Endothelial cell (in vitro differentiated cells): ENCODE measurements at regions not wholly inside any gene's neighbourhood (a gene's known extent, or its start where the extent isn't known, plus 50 kb on each side); places are given as distances from the start of the nearest gene placed in this dataset.

Experiments used
- DNase-seq: peaks from one replicate; pipeline ENCODE4 v3.0.0; 2021; ENCODE audit warnings: low spot score
- H3K27ac Mint-ChIP-seq: one replicate; pipeline ENCODE4 v1.8.0; 2021; ENCODE audit warnings: mixed read lengths, inconsistent platforms; ENCODE audit not compliant: unreplicated experiment
- H3K27me3 Mint-ChIP-seq: one replicate; pipeline ENCODE4 v1.8.0; 2021; ENCODE audit warnings: mild to moderate bottlenecking, moderate library complexity, mixed read lengths, inconsistent platforms; ENCODE audit not compliant: unreplicated experiment
- H3K36me3 Mint-ChIP-seq: one replicate; pipeline ENCODE4 v1.8.0; 2021; ENCODE audit warnings: mild to moderate bottlenecking, low read depth, mixed read lengths, inconsistent platforms; ENCODE audit not compliant: unreplicated experiment
- H3K4me1 Mint-ChIP-seq: one replicate; pipeline ENCODE4 v1.8.0; 2021; ENCODE audit warnings: mild to moderate bottlenecking, mixed read lengths, inconsistent platforms; ENCODE audit not compliant: unreplicated experiment
- H3K4me3 Mint-ChIP-seq: one replicate; pipeline ENCODE4 v1.8.0; 2021; ENCODE audit warnings: mild to moderate bottlenecking, mixed read lengths, inconsistent platforms; ENCODE audit not compliant: unreplicated experiment
- H3K9me3 Mint-ChIP-seq: one replicate; pipeline ENCODE4 v1.8.0; 2021; ENCODE audit warnings: mixed read lengths, inconsistent platforms; ENCODE audit not compliant: unreplicated experiment
- TF ChIP-seq, protein P1 (sequence below): fragments of 200-600 bp; sonication (generic); IDR thresholded peaks from one replicate; pipeline ENCODE4 v1.5.0; 2021; ENCODE audit warnings: antibody characterized with exemption; ENCODE audit not compliant: unreplicated experiment

DNA sequence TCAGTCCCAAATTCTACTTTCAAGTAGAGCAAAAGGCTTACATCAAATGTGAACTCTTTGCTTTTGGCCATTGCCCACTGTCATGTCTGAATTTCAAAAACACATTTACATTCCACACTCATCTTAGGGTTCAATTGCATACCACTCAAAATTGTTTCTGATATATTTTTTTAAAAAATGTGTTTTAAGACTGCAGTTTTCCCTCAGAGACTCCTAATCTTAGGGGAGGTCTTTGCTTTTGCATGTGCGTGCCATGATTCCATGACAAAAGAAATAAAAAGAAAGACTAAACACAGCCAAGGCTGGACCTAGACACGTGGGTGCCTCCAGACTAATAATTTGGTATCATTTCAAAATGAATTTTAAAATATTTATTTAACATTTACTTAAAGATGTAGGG is 396.8 kb upstream of the RASGRP1 start:
- no peaks in the 10 kb centered on the region for H3K9me3 Mint-ChIP-seq
- TF ChIP-seq, protein P1, sequence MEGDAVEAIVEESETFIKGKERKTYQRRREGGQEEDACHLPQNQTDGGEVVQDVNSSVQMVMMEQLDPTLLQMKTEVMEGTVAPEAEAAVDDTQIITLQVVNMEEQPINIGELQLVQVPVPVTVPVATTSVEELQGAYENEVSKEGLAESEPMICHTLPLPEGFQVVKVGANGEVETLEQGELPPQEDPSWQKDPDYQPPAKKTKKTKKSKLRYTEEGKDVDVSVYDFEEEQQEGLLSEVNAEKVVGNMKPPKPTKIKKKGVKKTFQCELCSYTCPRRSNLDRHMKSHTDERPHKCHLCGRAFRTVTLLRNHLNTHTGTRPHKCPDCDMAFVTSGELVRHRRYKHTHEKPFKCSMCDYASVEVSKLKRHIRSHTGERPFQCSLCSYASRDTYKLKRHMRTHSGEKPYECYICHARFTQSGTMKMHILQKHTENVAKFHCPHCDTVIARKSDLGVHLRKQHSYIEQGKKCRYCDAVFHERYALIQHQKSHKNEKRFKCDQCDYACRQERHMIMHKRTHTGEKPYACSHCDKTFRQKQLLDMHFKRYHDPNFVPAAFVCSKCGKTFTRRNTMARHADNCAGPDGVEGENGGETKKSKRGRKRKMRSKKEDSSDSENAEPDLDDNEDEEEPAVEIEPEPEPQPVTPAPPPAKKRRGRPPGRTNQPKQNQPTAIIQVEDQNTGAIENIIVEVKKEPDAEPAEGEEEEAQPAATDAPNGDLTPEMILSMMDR, result no peak
- H3K4me3 Mint-ChIP-seq, result no peak overlapping the region
- no peaks in the 10 kb centered on the region for H3K27me3 Mint-ChIP-seq
- no peaks in the 10 kb centered on the region for H3K4me1 Mint-ChIP-seq
- no peak for DNase-seq
- H3K27ac Mint-ChIP-seq, result no peak overlapping the region
- H3K36me3 Mint-ChIP-seq, result no peaks in the 10 kb centered on the region

DNA sequence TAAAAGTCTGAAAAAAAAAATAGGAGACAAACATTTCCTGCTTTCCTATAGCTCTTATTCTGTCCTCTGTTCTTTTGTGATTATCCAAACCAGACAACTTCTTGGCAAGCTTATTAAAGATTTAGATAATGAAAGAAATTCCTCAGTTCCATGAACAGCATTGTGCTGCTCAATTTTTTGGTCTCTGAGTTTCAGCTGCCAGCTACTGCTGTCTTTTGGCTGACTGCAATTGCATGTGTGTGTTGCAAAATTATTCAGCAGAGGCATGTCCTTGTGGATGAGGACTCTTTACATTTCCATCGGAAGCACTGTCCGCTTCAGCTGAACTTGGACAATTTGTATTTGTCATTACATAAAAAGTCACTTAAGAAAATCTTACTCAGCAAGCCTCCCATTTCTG is 397.3 kb upstream of the RASGRP1 start:
- H3K4me1 Mint-ChIP-seq, result no peaks in the 10 kb centered on the region
- no peak overlapping the region for H3K27ac Mint-ChIP-seq
- no peak overlapping the region for H3K4me3 Mint-ChIP-seq
- no peaks in the 10 kb centered on the region for H3K27me3 Mint-ChIP-seq
- no peak for DNase-seq
- no peaks in the 10 kb centered on the region for H3K36me3 Mint-ChIP-seq
- no peaks in the 10 kb centered on the region for H3K9me3 Mint-ChIP-seq
- TF ChIP-seq, protein P1, result no peak

DNA sequence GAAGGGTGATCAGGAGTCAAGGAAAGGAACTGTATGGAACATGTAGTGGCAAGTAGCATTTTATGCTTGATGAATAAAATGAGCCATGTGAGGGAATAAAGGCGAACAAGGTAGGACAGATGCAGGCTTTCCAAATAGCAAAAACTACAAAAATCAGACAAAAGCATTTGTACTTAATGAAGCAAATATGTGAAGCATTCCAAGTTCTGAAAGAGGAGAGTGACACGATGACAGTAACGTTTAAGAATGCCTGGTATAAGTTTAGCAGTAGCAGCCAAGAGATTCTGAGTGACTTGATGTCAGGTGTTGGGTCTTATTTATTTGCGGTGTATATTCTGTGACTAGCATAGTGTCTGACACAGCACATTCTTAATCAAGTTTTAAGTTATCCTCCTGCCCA is 408.2 kb upstream of the RASGRP1 start:
- no peak for DNase-seq
- Mint-ChIP-seq H3K4me3 (no peak overlapping the region), H3K36me3 (no peaks in the 10 kb centered on the region), H3K27me3 (no peaks in the 10 kb centered on the region), H3K9me3 (no peaks in the 10 kb centered on the region), H3K4me1 (no peaks in the 10 kb centered on the region), H3K27ac (no peak overlapping the region)
- TF ChIP-seq, protein P1, result no peak

DNA sequence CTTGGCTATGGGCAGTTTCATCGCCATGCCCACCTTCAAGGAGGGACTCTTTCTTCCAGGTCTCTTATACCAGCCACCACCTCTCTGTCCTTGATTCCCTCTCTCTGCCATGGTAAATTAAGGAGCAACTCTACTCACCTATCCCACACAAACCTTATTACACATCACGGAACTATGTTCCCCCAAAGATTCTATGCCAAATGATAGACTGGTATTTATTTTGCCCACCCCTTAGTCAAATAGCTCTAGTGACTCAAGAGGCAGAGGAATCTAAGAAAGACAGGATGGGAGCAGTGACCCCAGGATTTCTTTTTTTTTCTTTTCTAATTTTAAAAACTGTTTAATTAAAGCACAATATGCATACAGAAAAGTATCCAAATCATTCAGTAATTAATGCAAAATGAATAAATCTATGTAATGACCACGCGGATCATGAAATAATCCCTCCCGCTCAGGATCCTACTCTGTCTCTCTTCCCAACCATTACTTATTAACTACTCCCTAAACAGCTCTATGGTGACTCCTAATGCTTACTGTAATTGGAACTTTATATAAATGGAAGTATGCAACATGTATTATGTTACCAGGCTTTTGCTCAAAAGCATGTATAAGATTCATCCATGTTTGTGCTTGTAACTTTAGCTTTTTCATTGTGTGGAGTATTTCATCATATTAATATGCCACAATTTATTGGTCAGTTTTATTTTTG is 410.8 kb upstream of the RASGRP1 start:
- Mint-ChIP-seq H3K27me3 (no peaks in the 10 kb centered on the region), H3K4me3 (no peak overlapping the region), H3K36me3 (no peaks in the 10 kb centered on the region), H3K9me3 (peaks cover 3% of the 10 kb centered on the region), H3K4me1 (no peaks in the 10 kb centered on the region), H3K27ac (no peak overlapping the region)
- DNase-seq, result no peak
- TF ChIP-seq, protein P1, result no peak

DNA sequence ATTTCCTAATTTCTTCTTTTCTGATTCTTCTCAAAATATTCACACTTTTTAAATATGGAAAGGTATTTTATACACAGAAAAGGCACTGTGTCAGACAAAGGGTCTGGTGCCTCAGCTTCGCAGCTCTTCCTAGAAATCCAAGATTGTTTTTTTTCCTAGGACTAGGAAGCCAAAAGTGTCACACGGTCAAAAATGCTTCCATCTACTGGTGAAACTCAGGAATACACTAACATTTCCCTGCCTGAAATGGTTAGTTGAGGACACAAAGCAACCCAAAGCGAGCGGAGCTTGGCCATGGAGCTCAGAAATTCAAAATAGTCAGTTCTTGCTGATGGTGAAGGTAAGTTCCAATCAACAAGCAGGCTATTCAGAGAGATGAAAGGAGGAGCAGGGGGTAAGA is 426.5 kb upstream of the RASGRP1 start:
- TF ChIP-seq, protein P1, result peak; percentile 67
- Mint-ChIP-seq H3K4me1 (no peaks in the 10 kb centered on the region), H3K4me3 (no peak overlapping the region), H3K36me3 (no peaks in the 10 kb centered on the region), H3K9me3 (no peaks in the 10 kb centered on the region), H3K27ac (no peak overlapping the region), H3K27me3 (peaks cover 2% of the 10 kb centered on the region)
- DNase-seq, result peak; percentile 10
